Inferior parietal cortex (tissue), 1 donor: ENCODE measurements at regions not wholly inside any gene's neighbourhood (a gene's known extent, or its start where the extent isn't known, plus 50 kb on each side); places are given as distances from the start of the nearest gene placed in this dataset.

Source experiments
- DNase-seq: peaks from one replicate; pipeline ENCODE4 v3.0.0-alpha.2; 2016; ENCODE audit errors: extremely low spot score

GRCh38 chr10:36381748-36382147 lies 739.7 kb upstream of the FZD8 start:
- DNase-seq = no peak

- DNase-seq = no peak
Observed at GRCh38 chr10:36380538-36380937, 738.4 kb upstream of the FZD8 start.

GRCh38 chr10:36375107-36375506 lies 733.0 kb upstream of the FZD8 start:
- DNase-seq = no peak

GRCh38 chr10:36373424-36374096 lies 731.5 kb upstream of the FZD8 start:
- no peak for DNase-seq

GRCh38 chr10:36367362-36367761 lies 725.3 kb upstream of the FZD8 start:
- no peak for DNase-seq

- no peak for DNase-seq
Observed at GRCh38 chr10:36366843-36367242, 724.7 kb upstream of the FZD8 start.

GRCh38 chr10:36366065-36366464 lies 724.0 kb upstream of the FZD8 start:
- DNase-seq = no peak

- no peak for DNase-seq
Observed at GRCh38 chr10:36362257-36362656, 720.2 kb upstream of the FZD8 start.

- DNase-seq = no peak
Observed at GRCh38 chr10:36358736-36359135, 716.6 kb upstream of the FZD8 start.

GRCh38 chr10:36354633-36355032 lies 712.5 kb upstream of the FZD8 start:
- no peak for DNase-seq

GRCh38 chr10:36351159-36351558 lies 709.1 kb upstream of the FZD8 start:
- DNase-seq = no peak

GRCh38 chr10:36349445-36350078 lies 707.5 kb upstream of the FZD8 start:
- no peak for DNase-seq

GRCh38 chr10:36345807-36346206 lies 703.7 kb upstream of the FZD8 start:
- no peak for DNase-seq

- DNase-seq = no peak
Observed at GRCh38 chr10:36345175-36345533, 703.1 kb upstream of the FZD8 start.

GRCh38 chr10:36344240-36345174 lies 702.4 kb upstream of the FZD8 start:
- DNase-seq = no peak

- DNase-seq = no peak
Observed at GRCh38 chr10:36342781-36343180, 700.7 kb upstream of the FZD8 start.

- DNase-seq = no peak
Observed at GRCh38 chr10:36341471-36341870, 699.4 kb upstream of the FZD8 start.

GRCh38 chr10:36336315-36336714 lies 694.2 kb upstream of the FZD8 start:
- DNase-seq = no peak

- DNase-seq = no peak
Observed at GRCh38 chr10:36333446-36333845, 691.4 kb upstream of the FZD8 start.

- no peak for DNase-seq
Observed at GRCh38 chr10:36332926-36333325, 690.8 kb upstream of the FZD8 start.

- DNase-seq = no peak
Observed at GRCh38 chr10:36331121-36331520, 689.0 kb upstream of the FZD8 start.

GRCh38 chr10:36325815-36326214 lies 683.7 kb upstream of the FZD8 start:
- no peak for DNase-seq

GRCh38 chr10:36324831-36325230 lies 682.7 kb upstream of the FZD8 start:
- DNase-seq = no peak
